HG03280 (cell line): ENCODE measurements at regions not wholly inside any gene's neighbourhood (a gene's known extent, or its start where the extent isn't known, plus 50 kb on each side); places are given as distances from the start of the nearest gene placed in this dataset.
A peak's percentile ranks its signal among the peaks of the same experiment; 100 is the strongest.
"Not testable (repeated sequence)": the region's sequence is repeated elsewhere in the genome, so short reads cannot be mapped to it uniquely, and the experiment has no call there.

ENCODE experiments used
- ATAC-seq: cut with Tn5 transposase; IDR thresholded peaks from one replicate; pipeline ENCODE4 v1.9.1; 2021; ENCODE audit warnings: mild to moderate bottlenecking, moderate library complexity; ENCODE audit not compliant: unreplicated experiment

GRCh38 chr17:21470422-21470821, 94.3 kb downstream of the KCNJ12 start:
- not testable (repeated sequence) for ATAC-seq

GRCh38 chr17:21470861-21471260, 94.7 kb downstream of the KCNJ12 start:
- ATAC-seq = no peak

DNA sequence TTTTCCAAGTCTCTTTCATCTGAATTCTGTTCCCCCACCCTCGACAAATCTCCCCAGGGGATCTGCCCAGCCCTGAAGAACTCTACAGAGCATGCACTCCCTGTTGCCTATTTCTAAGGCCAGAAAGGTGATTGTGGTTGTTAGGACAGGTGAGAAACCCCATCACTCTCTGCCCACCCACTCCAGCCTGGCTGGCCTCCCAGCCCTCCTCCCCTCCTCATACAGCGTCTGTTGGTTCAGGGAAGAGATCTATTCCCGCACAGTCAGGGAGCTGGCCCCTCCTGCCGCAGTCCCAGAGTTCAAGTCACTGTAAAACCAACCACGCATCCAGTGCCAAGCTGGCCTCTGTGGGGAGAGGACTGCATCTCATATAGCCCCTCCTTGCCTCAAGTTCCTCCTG, 98.7 kb downstream of the KCNJ12 start:
- ATAC-seq = no peak

- ATAC-seq = no peak
Measured at GRCh38 chr17:21475571-21475970, 99.4 kb downstream of the KCNJ12 start.

DNA sequence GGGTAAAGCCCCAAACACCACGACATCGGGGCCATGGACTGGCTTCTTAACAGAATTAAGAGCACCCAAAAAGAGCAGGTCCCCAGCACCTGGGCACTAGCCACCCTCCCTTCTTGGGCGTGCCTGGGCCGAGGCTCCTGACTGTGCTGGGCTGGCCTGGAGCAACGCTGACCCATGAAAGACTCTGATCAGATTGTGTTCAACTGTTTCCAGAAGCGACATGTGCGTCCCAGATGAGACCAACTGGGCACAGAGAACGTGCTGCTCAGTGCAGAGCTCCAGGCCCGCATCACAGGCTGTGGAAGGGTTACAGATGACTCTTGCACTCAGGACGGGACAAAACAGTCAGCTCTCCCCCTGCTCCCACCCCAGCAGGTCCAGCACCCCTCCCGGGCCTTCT, 100.7 kb downstream of the KCNJ12 start:
- ATAC-seq = no peak

- ATAC-seq = no peak
Measured at GRCh38 chr17:21482189-21482865, 106.2 kb downstream of the KCNJ12 start.

DNA sequence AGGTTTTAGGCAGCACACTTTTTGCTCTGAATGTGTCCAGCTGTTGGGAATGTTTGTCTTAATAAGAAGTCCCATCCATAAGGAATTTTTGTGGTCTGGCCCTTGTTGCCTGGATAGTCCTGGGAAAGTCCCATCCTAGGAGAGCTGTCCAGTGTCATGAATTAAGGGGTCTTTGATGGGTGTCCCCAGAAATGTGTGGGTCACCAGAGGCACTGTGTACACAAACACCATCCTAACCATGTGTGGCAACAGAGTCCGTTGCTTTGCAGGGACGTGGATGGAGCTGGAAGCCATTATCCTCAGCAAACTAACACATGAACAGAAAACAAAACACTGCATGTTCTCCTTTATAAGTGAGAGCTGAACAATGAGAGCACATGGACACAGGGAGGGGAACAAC, 111.9 kb downstream of the KCNJ12 start:
- ATAC-seq = not testable (repeated sequence)

DNA sequence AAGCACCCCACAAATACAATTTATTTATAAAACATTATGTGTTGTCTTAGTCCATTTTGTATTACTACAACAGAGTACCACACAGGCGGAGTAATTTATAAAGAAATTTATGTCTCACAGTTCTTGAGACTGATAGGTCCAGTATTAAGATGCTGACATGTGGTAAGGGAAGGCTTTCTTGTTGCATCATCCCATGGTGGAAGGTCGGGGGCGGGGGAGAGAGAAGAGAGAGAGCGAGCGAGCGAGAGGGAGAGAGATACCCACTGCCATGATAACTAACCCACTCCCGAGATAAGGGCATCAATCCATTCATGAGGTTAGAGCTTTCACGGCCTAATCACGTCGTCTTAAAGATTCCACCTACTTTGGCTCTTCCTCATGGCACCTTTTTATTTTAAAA, 117.8 kb downstream of the KCNJ12 start:
- ATAC-seq = no peak

DNA sequence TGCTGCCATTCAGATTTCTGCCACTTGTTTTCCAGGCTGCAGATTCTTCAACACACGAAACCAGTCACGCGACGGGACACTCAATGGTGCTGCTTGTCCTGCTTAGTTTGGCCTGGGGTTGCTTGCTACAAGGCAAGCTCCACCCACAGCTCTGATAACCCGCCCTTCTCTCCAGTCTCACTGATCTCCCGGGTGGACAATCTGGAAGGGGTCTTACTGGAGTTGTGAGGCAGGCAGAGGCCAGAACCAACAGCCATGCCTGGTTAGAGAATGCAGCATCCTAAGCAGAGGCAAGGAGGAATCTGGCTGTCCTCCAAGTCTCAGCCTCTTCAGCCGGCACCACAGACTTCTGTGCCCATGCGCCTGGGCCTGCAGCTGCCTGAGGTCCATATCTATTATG, 119.1 kb downstream of the KCNJ12 start:
- ATAC-seq = no peak

- no peak for ATAC-seq
Measured at GRCh38 chr17:21500064-21500463, 123.9 kb downstream of the KCNJ12 start.

- not testable (repeated sequence) for ATAC-seq
Measured at GRCh38 chr17:21501927-21502700, 126.0 kb downstream of the KCNJ12 start.

DNA sequence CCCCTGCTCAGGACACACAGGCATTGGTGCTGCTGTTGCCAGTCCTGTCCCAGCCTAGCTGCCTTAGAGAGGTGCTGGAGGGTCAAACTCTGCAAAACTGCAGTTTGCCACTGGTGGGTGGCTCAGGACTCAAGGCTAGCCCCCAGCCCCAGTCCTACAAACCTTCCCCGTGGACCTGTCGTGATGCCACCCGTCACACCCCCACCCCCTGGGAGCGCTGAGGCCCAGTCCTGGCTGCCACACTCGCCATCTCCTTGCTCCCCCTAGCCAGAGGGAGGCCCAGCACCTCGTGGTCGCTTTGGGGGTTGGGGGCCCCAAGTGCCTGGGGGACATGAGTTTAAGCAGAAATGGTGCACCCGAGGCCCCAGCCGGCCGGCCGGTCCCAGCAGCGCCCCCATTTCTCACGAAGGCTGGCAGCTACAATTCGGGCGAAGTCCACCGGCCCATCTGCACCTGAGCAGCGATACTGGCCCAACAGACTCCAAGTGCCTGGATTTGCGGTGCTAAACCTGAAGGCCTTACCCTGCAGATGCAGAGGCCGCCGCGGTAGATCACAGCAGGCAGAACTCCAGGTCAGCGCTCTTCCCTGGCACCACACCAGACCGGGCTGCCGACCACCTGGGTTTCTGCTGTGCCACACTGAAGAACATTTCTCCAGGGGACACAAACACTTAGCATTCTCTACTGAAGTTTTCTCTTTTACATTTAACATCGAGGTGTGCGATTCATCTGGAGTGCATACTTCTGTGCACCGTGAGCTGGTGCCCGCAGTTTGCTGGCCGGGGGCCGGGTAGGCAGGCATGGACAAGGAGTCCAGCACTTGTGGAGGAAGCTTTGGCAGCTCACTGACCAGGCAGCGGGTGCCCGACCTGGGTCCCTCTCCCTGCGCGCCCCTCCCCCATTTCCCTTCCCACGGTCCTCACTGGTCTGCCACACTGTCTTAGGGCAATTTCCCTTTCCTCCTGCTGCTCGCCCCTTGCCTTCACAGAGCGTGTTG, 130.0 kb downstream of the KCNJ12 start:
- ATAC-seq = no peak

DNA sequence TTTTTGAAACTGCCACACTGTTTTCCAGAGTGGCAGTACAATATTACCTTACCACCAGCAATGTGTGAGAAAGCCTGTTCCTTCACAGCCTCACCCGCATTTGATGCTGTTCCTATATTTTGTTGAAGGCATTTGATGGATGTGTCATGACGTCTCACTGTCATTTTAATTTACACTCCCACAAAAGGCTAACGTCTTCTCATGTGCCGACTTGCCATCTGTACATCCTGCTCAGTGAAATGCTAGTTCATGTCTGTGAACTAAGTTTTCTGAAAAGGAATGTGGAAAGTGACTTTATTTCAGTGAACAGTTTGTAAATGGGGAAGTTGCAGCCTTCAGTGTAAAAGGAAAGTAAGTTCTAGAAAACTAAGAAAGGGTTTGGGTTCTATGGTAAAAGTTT, 131.6 kb downstream of the KCNJ12 start:
- ATAC-seq = not testable (repeated sequence)

- no peak for ATAC-seq
Measured at GRCh38 chr17:21508211-21508610, 132.1 kb downstream of the KCNJ12 start.

DNA sequence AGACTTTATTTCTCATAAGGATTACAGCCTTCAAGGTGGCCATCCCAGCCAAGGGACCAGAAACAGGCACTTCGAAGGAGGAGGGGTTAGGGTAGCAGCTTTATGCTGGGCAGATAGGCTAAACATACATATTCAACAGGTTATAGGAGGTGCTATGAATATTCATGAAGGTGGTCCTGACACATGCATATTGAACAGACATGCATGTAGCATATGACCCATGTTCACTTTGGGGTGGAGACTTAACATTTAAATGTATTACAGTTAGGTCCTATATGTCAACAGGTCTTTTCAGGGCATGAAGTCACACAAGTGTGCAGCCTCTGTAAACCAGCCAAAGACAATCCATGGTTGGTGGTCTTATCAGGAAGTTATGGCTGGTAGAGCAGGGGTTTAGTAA, 133.2 kb downstream of the KCNJ12 start:
- ATAC-seq = not testable (repeated sequence)

- no peak for ATAC-seq
Measured at GRCh38 chr17:21510686-21511362, 134.7 kb downstream of the KCNJ12 start.

DNA sequence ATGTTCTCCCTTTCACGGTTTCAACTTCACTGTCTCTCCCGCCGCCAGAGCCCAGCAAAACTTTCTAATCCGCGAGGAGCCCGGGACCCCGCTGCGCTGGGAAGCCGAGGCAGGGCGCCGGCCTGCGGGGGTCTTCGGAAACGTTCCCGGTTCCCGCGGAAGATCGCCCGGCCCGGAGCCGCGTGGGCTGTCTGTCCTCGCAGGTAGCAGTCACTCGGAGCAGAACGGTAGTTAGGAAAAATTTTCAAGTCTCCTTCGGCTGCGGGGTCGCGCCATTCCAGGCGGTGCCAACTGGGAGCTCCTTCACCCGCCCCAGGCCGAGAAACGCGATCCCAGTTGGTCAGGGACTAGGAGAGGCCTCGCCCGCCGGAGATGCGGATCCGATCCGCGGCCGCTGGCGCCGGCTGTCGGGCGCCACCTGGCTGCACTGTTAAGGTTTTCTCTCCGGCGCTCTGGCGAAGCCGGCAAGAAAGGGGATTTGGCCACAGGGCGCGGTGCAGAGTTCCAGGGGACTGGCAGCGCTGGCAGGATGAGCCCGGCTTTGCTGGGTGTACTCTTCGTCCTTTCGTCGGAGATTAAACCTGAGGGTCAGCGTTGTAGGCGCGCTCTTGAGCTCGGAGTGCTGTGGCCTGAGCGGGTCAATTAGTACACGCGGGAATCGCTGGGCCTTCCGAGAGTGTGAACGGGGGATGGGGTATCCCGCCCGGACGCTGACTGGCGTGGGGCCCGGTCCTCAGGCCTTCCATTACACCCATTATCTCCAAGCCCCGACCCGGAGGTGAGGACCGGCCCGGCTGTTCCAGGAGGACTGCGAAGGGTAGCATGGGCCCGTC, 135.4 kb downstream of the KCNJ12 start:
- no peak for ATAC-seq

GRCh38 chr17:21512307-21513011, 136.3 kb downstream of the KCNJ12 start:
- no peak for ATAC-seq

DNA sequence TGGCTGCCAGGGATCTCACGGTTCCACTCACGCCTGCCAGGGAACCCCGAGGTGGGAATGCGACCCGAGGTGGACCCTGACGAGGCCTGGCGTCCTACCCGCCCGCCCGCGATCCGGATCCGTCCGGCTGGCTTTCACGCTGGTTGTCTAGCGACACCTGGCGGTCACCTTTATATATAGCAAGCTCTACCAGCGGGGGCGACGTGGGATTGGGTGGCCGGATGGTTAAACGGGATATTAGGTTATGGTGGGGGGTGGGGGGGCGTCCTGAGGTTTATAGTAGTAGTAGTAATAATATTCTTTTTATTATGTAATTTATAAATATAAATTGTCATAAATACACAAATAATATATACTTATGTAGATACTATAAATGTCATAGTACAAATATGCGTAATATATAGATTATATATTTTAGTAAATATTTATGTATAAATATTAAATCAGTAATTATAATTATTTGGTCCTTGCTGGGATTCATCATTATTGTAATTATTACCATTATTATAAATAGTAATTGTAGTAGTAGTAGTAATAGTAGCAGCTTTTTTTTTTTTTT, 136.9 kb downstream of the KCNJ12 start:
- ATAC-seq = peak; percentile 64
